HFFc6 (cell line): ENCODE measurements at regions not wholly inside any gene's neighbourhood (a gene's known extent, or its start where the extent isn't known, plus 50 kb on each side); places are given as distances from the start of the nearest gene placed in this dataset.
"Not testable (repeated sequence)": the region's sequence is repeated elsewhere in the genome, so short reads cannot be mapped to it uniquely, and the experiment has no call there.

Source experiments
- DNase-seq: peaks from one replicate; pipeline ENCODE4 v3.0.0-alpha.2; 2018
- H3K27ac Mint-ChIP-seq: 2 replicates; pipeline ENCODE4 v1.8.0; 2020; ENCODE audit warnings: mild to moderate bottlenecking, mixed read lengths
- H3K27me3 Mint-ChIP-seq: 2 replicates; pipeline ENCODE4 v1.8.0; 2021; ENCODE audit warnings: mild to moderate bottlenecking, moderate library complexity, mixed read lengths; ENCODE audit not compliant: insufficient read depth
- H3K36me3 Mint-ChIP-seq: 2 replicates; pipeline ENCODE4 v1.8.0; 2021; ENCODE audit warnings: low read depth, mixed read lengths
- H3K4me1 Mint-ChIP-seq: 2 replicates; pipeline ENCODE4 v1.8.0; 2020; ENCODE audit warnings: low read depth, mixed read lengths
- H3K4me3 Mint-ChIP-seq: 2 replicates; pipeline ENCODE4 v1.8.0; 2020; ENCODE audit warnings: mild to moderate bottlenecking, moderate library complexity, mixed read lengths
- H3K9me3 Mint-ChIP-seq: 2 replicates; pipeline ENCODE4 v1.8.0; 2020; ENCODE audit warnings: mild to moderate bottlenecking, mixed read lengths
- CTCF ChIP-seq: fragments of 200-600 bp; sonication (generic); IDR thresholded peaks from 2 replicates; pipeline ENCODE4 v1.5.0; 2021; ENCODE audit warnings: antibody characterized with exemption, mild to moderate bottlenecking

DNA sequence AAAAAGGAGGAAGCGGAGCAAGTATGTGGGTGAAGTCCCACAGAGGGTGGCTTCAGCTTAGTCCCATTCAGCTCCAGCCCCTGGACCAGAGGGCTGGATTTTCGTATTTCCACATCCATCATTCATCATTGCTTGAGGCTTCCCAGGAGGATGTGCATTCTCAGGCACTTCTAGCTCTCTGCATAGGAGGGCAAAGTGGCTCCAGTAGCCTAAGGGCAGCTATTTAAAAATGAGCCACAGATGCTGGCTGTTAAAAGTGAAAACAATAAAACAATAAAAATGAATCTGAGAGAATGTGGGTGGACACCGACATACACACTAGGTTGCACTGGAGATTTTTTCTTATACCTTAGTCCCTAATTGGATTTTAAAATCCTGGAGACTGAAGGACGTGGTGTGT lies 629.2 kb upstream of the ZNF385D start:
- Mint-ChIP-seq H3K27me3 (no peaks in the 10 kb centered on the region), H3K27ac (no peak overlapping the region), H3K9me3 (peaks cover 35% of the 10 kb centered on the region), H3K4me3 (no peak overlapping the region), H3K4me1 (no peaks in the 10 kb centered on the region), H3K36me3 (0 out of 2 replicates have a peak, but pooled peaks cover 3% of the 10 kb centered on the region)
- TF ChIP-seq CTCF, result no peak
- no peak for DNase-seq

DNA sequence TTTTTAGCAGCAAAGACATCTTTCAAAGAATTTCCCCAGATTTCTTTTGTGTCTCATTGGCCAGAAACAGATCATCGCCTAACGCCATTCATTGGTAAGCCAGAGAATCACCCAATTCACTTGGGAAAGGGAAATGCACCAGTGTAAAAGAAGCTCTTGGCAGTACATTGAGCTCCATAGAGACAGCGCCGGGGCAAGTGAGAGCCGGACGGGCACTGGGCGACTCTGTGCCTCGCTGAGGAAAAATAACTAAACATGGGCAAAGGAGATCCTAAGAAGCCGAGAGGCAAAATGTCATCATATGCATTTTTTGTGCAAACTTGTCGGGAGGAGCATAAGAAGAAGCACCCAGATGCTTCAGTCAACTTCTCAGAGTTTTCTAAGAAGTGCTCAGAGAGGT lies 630.6 kb upstream of the ZNF385D start:
- H3K27ac Mint-ChIP-seq, H3K4me1 Mint-ChIP-seq, DNase-seq, H3K4me3 Mint-ChIP-seq, H3K36me3 Mint-ChIP-seq, H3K27me3 Mint-ChIP-seq: not testable (repeated sequence)
- peaks cover 40% of the 10 kb centered on the region for H3K9me3 Mint-ChIP-seq

GRCh38 chr3:22383285-22383684 lies 632.3 kb upstream of the ZNF385D start:
- no peaks in the 10 kb centered on the region for H3K4me1 Mint-ChIP-seq
- no peaks in the 10 kb centered on the region for H3K27me3 Mint-ChIP-seq
- H3K9me3 Mint-ChIP-seq, result peaks cover 38% of the 10 kb centered on the region
- H3K27ac Mint-ChIP-seq, result no peak overlapping the region
- no peak for DNase-seq
- no peak for TF ChIP-seq CTCF
- no peak overlapping the region for H3K4me3 Mint-ChIP-seq
- 0 out of 2 replicates have a peak, but pooled peaks cover 3% of the 10 kb centered on the region for H3K36me3 Mint-ChIP-seq

GRCh38 chr3:22386107-22386506 lies 635.1 kb upstream of the ZNF385D start:
- no peaks in the 10 kb centered on the region for H3K27me3 Mint-ChIP-seq
- no peaks in the 10 kb centered on the region for H3K4me1 Mint-ChIP-seq
- TF ChIP-seq CTCF, result no peak

GRCh38 chr3:22392286-22392685 lies 641.3 kb upstream of the ZNF385D start:
- peaks cover 24% of the 10 kb centered on the region for H3K9me3 Mint-ChIP-seq
- H3K27me3 Mint-ChIP-seq, result no peaks in the 10 kb centered on the region
- no peaks in the 10 kb centered on the region for H3K36me3 Mint-ChIP-seq
- no peaks in the 10 kb centered on the region for H3K4me1 Mint-ChIP-seq
- TF ChIP-seq CTCF, result no peak
- no peak overlapping the region for H3K27ac Mint-ChIP-seq
- DNase-seq, result no peak
- no peak overlapping the region for H3K4me3 Mint-ChIP-seq

More at GRCh38 chr3:22386107-22386506, 635.1 kb upstream of the ZNF385D start:
- Mint-ChIP-seq H3K36me3 (0 out of 2 replicates have a peak, but pooled peaks cover 3% of the 10 kb centered on the region), H3K27ac (no peak overlapping the region), H3K9me3 (peaks cover 42% of the 10 kb centered on the region), H3K4me3 (no peak overlapping the region)
- no peak for DNase-seq

- no peaks in the 10 kb centered on the region for H3K36me3 Mint-ChIP-seq
- no peak for DNase-seq
Measured at GRCh38 chr3:22392859-22393258, 641.8 kb upstream of the ZNF385D start.

More at GRCh38 chr3:22392859-22393258, 641.8 kb upstream of the ZNF385D start:
- no peak for TF ChIP-seq CTCF
- Mint-ChIP-seq H3K27me3 (no peaks in the 10 kb centered on the region), H3K27ac (no peak overlapping the region), H3K4me3 (no peak overlapping the region), H3K4me1 (no peaks in the 10 kb centered on the region), H3K9me3 (peaks cover 28% of the 10 kb centered on the region)
